ENCODE measurements at regions not wholly inside any gene's neighbourhood (a gene's known extent, or its start where the extent isn't known, plus 50 kb on each side); places are given as distances from the start of the nearest gene placed in this dataset.

DNA sequence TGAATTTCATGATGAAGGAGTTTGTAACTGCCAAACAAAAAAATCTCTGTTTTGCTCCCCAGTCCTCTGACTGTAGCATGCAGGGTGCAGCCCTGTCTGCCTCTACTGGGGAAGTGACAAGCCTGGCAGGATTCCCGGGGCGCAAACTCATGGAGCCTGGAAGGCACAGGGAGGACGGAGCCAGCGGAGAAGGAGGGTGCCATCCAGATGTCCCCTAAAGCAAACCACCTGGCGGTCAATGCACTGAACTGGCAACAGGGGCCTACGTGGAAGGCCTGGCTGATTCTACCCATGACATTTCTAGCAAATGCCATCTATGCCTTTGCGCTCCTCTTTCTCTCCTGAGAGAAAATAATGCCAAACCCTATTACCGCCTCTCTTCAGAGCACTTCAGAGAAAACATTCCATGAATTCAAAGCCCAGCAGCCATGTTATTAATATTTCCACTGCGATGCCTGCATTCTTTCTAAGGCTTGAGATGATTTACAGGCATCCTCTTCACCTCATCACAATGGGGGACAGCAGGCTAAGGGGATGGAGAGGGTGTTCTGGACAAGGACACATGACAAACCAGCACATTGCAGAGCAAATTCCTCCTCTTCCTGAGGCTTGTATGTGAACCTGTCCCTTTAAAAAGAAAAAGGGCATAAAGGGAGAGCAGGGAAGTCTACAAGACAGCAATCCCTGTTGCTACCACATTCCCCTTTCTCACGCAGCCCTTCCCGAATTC is 329.3 kb upstream of the NOCT start:
- Mint-ChIP-seq H3K27me3 (ENCODE audit: unreplicated experiment) (no peaks in the 10 kb centered on the region), H3K4me1 (ENCODE audit: unreplicated experiment) (peaks cover 17% of the 10 kb centered on the region), H3K27ac (ENCODE audit: unreplicated experiment) (peak overlapping the region; percentile 48), H3K4me3 (ENCODE audit: unreplicated experiment) (no peak overlapping the region), H3K36me3 (ENCODE audit: unreplicated experiment) (no peaks in the 10 kb centered on the region), H3K9me3 (ENCODE audit: unreplicated experiment) (no peaks in the 10 kb centered on the region)
- TF ChIP-seq, protein P1, sequence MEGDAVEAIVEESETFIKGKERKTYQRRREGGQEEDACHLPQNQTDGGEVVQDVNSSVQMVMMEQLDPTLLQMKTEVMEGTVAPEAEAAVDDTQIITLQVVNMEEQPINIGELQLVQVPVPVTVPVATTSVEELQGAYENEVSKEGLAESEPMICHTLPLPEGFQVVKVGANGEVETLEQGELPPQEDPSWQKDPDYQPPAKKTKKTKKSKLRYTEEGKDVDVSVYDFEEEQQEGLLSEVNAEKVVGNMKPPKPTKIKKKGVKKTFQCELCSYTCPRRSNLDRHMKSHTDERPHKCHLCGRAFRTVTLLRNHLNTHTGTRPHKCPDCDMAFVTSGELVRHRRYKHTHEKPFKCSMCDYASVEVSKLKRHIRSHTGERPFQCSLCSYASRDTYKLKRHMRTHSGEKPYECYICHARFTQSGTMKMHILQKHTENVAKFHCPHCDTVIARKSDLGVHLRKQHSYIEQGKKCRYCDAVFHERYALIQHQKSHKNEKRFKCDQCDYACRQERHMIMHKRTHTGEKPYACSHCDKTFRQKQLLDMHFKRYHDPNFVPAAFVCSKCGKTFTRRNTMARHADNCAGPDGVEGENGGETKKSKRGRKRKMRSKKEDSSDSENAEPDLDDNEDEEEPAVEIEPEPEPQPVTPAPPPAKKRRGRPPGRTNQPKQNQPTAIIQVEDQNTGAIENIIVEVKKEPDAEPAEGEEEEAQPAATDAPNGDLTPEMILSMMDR (IDR thresholded peaks at IDR 0.05) = no peak
- DNase-seq (ENCODE audit: extremely low spot score, unreplicated experiment) = no peak

DNA sequence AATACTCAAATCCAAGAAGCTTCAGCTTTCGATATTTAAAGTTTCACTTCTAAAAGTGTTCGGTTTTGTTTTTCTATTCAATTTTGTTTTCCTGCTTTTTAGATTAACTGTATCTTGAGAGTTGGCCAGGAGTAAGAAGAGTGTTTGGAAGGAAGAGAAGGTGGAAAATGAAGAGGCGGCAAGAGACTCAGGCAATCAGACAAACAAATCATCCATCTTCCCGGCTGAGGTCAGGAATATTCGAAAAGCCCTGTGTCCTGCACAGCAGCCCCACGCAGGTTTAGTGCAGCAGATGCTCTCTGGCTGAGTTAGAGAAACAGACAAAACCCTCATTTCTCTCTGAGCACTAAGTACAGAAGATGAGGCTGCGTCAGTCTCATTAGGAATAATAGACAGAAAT is 330.3 kb upstream of the NOCT start:
- H3K27ac Mint-ChIP-seq (ENCODE audit: unreplicated experiment) = no peak overlapping the region
- H3K4me1 Mint-ChIP-seq (ENCODE audit: unreplicated experiment) = peaks cover 26% of the 10 kb centered on the region
- H3K4me3 Mint-ChIP-seq (ENCODE audit: unreplicated experiment) = no peak overlapping the region
- no peaks in the 10 kb centered on the region for H3K36me3 Mint-ChIP-seq (ENCODE audit: unreplicated experiment)
- TF ChIP-seq, protein P1 (IDR thresholded peaks at IDR 0.05) = no peak
- H3K27me3 Mint-ChIP-seq (ENCODE audit: unreplicated experiment) = no peaks in the 10 kb centered on the region
- DNase-seq (ENCODE audit: extremely low spot score, unreplicated experiment) = no peak
- H3K9me3 Mint-ChIP-seq (ENCODE audit: unreplicated experiment) = no peaks in the 10 kb centered on the region

DNA sequence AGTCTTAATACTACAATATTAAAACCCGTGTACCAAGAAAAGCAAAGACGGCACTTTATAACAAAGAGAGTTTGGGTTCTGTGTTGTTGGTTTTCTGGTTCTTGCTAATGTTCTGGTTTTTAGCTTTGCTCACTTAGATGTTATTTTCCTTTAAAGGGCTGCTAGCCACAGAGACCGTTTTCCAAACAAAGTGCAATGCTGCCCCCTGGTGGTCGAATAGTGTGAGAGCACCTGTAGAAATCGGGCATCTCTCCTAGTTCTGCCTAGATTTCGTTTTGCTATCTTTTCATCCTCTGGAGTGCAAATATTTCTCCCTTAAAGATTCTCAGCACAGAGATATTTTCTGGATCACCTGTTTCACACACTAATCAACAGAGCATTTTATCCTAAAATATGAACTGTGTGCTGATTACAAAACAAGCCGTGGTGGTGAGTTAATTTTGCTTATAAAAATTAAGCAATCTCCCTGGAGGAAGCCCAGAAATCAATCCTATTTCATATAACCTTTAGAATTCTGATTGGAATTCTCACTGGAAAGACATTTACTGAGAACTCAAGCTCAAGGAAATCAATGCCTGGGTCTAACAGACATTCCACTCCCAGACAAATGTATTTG is 334.5 kb upstream of the NOCT start:
- no peaks in the 10 kb centered on the region for H3K27me3 Mint-ChIP-seq (ENCODE audit: unreplicated experiment)
- H3K27ac Mint-ChIP-seq (ENCODE audit: unreplicated experiment) = peak overlapping the region; percentile 48
- no peak overlapping the region for H3K4me3 Mint-ChIP-seq (ENCODE audit: unreplicated experiment)
- TF ChIP-seq, protein P1 (IDR thresholded peaks at IDR 0.05) = peak; percentile 93
- H3K4me1 Mint-ChIP-seq (ENCODE audit: unreplicated experiment) = peaks cover 21% of the 10 kb centered on the region
- H3K36me3 Mint-ChIP-seq (ENCODE audit: unreplicated experiment) = no peaks in the 10 kb centered on the region
- peak; percentile 88 for DNase-seq (ENCODE audit: extremely low spot score, unreplicated experiment)
- no peaks in the 10 kb centered on the region for H3K9me3 Mint-ChIP-seq (ENCODE audit: unreplicated experiment)

DNA sequence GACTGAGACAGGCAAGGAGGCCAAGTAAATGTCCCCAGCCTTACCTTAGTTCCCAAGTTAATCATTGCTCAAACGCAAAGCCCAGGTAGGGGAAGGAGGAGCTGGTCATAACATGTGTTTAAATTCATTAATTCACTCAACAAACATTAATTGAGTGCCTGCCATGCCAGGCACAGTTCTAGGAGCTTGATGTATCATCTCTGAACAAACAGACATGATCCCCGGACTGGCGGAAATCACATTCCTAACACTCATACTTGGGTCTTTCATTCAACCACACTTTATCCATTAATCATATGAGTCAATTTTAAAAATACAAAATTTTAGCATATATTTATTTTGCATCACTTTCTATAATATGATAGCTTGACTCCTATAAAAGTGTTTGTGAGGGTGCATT is 335.3 kb upstream of the NOCT start:
- H3K4me1 Mint-ChIP-seq (ENCODE audit: unreplicated experiment) = peaks cover 16% of the 10 kb centered on the region
- H3K4me3 Mint-ChIP-seq (ENCODE audit: unreplicated experiment) = no peak overlapping the region
- no peaks in the 10 kb centered on the region for H3K27me3 Mint-ChIP-seq (ENCODE audit: unreplicated experiment)
- H3K9me3 Mint-ChIP-seq (ENCODE audit: unreplicated experiment) = no peaks in the 10 kb centered on the region
- TF ChIP-seq, protein P1 (IDR thresholded peaks at IDR 0.05) = no peak
- peak overlapping the region; percentile 48 for H3K27ac Mint-ChIP-seq (ENCODE audit: unreplicated experiment)
- H3K36me3 Mint-ChIP-seq (ENCODE audit: unreplicated experiment) = no peaks in the 10 kb centered on the region
- DNase-seq (ENCODE audit: extremely low spot score, unreplicated experiment) = no peak

DNA sequence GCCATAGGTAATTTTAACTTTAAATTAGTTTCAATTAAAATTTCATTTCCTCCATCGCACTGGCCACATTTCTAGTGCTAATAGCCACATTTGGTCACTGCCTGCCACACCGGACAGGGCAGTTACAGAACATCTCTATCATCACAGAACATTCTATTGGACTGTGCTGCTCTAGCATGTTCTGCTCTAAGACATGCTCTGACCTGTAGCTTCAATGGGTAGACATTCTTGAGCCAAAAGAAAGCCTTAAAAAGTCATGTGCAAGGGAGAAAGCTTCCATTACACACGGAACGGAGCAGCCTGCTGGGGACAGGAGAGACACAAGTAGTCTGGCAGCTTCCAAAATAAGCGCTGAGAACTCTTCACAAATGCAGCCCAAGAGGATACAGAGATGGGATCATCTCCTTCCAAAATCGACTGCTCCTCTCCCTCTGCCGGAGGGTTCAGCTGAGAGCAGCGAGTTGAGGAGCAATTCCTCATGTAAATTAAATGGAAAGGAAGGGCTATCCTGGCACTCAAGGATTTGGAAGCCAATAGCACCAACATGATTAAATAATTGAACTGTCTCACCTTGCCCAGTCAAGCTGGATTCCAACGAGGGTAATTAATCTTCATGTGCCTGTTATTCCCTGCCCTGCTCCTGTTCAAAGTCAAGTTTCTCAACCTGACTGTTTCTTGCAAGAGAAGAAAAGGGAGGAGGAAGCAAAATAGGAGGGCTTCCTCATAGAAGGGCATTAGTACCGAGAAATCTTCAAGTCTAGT is 336.4 kb upstream of the NOCT start:
- H3K27me3 Mint-ChIP-seq (ENCODE audit: unreplicated experiment) = no peaks in the 10 kb centered on the region
- no peaks in the 10 kb centered on the region for H3K36me3 Mint-ChIP-seq (ENCODE audit: unreplicated experiment)
- H3K4me3 Mint-ChIP-seq (ENCODE audit: unreplicated experiment) = no peak overlapping the region
- no peak for DNase-seq (ENCODE audit: extremely low spot score, unreplicated experiment)
- H3K9me3 Mint-ChIP-seq (ENCODE audit: unreplicated experiment) = no peaks in the 10 kb centered on the region
- TF ChIP-seq, protein P1 (IDR thresholded peaks at IDR 0.05) = no peak
- H3K27ac Mint-ChIP-seq (ENCODE audit: unreplicated experiment) = no peak overlapping the region
- H3K4me1 Mint-ChIP-seq (ENCODE audit: unreplicated experiment) = peaks cover 22% of the 10 kb centered on the region
